ENCODE measurements at regions not wholly inside any gene's neighbourhood (a gene's known extent, or its start where the extent isn't known, plus 50 kb on each side); places are given as distances from the start of the nearest gene placed in this dataset.
"Not testable (repeated sequence)": the region's sequence is repeated elsewhere in the genome, so short reads cannot be mapped to it uniquely, and the experiment has no call there.

DNA sequence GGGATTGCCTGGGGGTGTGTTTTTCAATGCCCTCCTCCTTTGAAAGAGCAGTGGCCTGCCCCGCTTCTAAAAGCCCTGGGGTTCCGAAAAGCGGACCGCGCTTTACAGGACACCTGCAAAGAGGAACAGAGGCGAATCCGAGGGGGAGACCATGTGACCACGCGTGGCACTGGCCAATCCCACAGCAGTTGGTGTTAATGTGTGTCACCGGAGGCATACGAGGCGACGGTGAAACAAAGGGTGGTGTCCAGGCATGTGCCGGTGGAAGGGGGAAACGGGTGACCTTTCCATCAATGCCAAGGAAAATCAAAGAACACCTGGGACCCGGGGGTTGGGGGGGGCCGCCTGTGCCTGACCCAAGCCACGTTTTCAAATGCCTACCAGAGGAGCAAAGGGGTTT lies 478.4 kb downstream of the SPATA31A7 start:
- not testable (repeated sequence) for TF ChIP-seq EP300, POLR2A (IDR thresholded peaks at IDR 0.05)

Data from ovary (tissue), 1 donor.